ENCODE measurements at regions not wholly inside any gene's neighbourhood (a gene's known extent, or its start where the extent isn't known, plus 50 kb on each side); places are given as distances from the start of the nearest gene placed in this dataset.

DNA sequence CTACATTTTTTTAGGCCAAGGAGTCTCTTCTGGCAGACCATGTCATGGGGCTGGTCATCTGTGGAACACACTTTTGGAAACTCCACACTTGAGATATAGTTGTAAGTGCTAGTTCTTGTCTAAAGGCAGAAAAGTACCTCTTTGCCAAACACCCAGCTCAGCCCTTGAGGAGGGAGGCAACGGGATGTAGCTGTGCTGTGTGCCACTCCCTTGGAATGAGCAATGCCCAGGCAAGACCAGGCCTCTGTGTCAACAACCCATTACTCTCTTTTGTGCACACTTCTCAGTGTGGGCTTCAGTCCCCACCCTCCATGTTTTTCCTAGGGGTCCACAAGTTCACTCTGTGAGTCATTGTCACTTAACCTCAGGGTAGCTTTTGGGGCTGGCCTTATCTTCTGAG is 528.3 kb upstream of the CFAP20DC start:
- no peak for DNase-seq

DNA sequence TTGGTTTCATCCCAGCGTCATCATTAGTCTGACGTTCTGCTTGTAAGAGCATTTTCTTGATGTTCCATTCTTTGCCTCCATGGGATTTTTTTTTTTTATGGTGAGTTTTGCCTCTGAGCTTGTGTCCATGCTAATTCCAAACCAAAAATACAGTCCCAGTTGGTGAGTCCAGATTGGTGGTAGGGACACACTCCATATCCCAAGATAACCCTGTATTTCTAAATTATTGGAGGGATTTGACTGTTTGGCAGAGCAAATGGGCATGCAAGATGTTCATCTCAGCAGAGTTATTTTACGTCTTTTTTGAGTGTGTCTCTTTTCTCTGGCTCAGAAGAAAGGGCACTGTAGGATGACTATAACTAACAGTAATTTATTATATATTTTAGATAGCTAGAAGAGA is 526.8 kb upstream of the CFAP20DC start:
- DNase-seq, result no peak

DNA sequence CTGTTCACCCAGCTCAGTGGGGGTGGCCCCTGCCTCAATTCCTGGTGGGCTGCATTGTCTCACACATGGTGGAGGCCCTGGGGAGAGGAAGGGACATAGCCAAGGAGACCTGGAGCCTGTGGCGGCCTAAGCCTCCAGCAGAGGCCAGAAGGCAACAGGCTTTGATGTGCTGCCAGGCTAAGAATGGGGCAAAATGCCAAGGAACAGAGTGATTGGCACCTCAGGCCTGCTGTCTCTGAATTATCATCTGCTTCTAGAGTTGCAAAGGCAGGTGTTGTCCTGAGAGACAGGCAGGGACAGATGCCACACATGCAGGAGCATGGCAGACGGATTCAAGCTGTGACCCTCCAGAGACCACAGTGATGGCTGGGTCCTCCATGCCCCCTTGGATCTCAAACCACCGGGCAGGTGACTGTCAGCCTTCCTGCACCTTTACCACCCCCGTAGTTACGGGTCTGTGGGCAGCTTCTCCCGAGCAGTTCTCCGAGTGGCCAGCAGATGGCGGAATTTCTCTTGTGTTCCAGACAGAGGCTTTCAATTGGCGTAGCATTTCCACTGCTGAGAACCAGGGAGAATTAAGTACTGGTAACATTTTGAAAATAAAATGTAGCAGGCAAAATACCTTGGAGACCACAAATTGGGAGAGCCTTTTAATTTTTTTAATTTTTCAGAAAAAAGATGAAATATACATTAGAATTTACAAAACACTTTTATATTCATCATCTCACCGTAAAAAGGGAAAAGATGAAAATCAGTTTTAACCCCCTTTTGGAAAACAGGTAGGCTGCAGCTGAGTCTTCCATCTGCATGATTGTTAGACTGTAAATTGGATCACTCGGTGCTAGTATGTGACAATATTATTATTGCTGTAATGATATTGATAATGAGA is 525.5 kb upstream of the CFAP20DC start:
- peak; percentile 85 for DNase-seq

GRCh38 chr3:59573911-59574310 is 524.1 kb upstream of the CFAP20DC start:
- no peak for DNase-seq

DNA sequence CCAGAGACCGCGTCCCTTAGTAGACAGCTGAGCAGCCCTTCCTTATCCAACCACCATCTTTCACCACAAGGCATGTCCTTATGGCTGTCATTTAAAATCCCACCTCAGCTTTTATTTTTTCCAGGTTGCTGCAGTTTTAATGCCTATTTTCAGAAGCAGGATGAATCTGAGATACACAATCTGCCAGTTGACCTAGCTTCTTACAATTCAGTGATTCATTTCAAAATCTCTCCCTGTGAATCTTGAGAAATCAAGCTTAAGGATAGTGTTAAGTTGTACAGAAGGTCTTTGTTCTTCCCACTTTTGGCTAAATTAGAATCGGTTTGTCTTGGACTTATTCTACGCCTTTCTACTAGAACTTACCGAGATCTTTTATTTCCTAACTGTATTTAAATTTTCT is 522.3 kb upstream of the CFAP20DC start:
- DNase-seq, result no peak

DNA sequence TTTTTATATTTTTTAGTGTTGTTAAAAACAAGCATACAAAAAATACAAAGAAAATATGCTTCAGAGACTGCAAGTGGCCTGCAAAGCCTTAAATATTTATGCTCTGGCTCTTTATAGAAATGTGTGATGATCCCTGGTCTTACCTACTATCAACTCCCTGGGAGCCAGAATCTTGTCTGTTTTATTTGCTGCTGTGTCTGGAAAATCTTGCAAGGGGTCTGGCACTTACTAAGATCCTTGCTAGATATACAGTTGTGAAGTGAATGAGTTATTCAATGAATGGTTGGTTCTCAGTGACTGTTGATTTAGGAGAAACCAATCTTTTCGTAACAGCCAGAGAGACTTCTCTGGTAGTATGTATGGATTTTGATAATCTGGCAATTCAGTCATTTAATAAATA is 521.0 kb upstream of the CFAP20DC start:
- DNase-seq, result no peak

GRCh38 chr3:59567661-59568060 is 517.8 kb upstream of the CFAP20DC start:
- DNase-seq, result no peak

GRCh38 chr3:59566481-59566975 is 516.7 kb upstream of the CFAP20DC start:
- DNase-seq, result peak; percentile 40

- DNase-seq, result no peak
Measured at GRCh38 chr3:59565125-59565524, 515.3 kb upstream of the CFAP20DC start.

DNA sequence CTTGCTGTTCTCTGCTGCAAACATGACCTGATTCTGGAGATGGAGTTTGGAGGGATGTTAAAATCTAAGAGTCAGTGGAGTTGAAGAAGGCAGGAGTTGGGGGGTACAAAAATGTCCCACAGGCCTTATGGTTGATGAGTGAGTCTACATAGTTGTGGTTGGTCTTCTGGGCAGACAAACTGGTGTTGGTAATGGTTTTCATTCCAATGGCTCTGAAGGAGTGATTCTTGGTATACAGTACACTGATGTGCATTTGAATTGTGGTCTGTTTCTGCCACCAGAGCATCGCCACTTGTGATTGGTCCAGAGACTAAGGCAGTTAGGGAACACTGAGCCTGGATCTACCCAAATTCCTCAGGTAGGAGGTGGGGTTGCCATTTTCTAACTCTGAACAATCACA is 514.1 kb upstream of the CFAP20DC start:
- DNase-seq, result no peak

- no peak for DNase-seq
Measured at GRCh38 chr3:59563072-59563605, 513.3 kb upstream of the CFAP20DC start.

GRCh38 chr3:59559721-59560435 is 510.1 kb upstream of the CFAP20DC start:
- DNase-seq, result peak; percentile 21

GRCh38 chr3:59558906-59559720 is 509.3 kb upstream of the CFAP20DC start:
- no peak for DNase-seq

DNA sequence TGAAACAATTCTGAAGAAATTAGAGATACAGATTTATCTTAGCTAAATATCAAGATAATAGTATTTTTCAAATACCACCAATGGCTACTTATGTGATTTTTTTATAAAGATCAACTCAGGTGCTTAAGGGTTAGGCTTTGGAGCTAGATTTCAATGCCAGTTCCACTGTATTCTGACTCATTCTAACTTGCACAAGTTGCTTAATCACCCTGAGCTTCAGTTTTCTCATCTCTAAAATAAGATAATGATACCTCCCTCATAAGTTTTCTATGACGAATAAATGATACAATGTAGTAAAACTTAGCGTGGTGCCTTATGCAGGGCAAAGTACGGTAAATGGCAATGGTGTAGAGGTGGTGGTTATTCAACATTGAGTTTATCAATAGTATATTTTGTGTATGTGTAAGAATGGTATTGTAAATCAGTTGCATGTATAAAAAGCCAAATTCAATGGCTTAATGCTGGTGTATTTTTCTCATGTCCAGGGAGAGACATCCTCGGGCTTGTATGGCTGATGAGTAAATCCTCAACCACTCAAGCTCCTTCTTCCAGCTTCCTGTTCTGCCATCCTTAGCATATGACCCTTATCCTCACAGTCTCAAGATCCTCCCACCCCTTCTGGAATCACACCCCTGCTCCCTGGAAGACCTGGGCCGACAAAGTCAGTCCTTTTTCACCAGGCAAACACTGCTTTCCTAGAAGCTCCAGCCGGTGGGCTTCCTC is 505.9 kb upstream of the CFAP20DC start:
- no peak for DNase-seq

DNA sequence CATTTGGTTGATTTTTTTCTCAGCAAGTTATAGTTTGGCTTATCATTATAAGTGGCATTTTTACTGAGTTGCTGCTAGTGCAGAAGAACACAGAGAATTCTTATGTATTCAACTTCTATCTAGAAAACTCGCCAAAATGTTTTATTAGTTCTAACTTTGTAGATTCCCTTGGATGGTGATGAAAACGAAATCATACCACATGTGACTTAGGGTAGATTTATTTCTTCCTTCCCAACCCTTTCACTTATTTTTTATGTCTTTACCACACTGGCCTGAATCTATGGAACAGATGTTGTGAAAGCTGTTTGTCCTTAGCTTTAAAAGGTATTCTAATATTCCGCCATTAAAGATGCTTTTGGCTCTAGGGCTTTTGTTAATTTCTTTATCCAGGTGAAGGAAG is 503.3 kb upstream of the CFAP20DC start:
- no peak for DNase-seq

DNA sequence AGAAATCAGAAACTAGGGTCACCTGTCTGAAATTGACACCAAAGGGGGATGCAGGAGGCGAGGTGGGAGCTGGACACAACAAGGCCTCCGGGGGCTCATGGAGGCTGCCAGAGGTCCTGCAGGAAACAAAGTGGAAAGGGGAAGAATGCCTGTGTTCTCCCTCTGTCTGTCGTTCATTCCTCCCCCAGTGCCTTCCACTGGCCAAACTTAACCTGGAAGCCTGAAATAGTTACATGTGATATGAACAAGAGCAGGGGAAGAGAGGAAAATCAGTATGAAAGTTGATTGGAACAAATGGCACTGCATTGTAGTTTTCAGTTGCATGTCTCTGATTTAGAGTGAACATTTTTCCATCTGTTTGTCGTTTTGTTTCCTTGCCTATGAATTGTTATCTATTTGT is 502.0 kb upstream of the CFAP20DC start:
- DNase-seq, result no peak

GRCh38 chr3:59549962-59550361 is 500.1 kb upstream of the CFAP20DC start:
- DNase-seq, result no peak

- DNase-seq, result no peak
Measured at GRCh38 chr3:59547874-59548273, 498.0 kb upstream of the CFAP20DC start.

DNA sequence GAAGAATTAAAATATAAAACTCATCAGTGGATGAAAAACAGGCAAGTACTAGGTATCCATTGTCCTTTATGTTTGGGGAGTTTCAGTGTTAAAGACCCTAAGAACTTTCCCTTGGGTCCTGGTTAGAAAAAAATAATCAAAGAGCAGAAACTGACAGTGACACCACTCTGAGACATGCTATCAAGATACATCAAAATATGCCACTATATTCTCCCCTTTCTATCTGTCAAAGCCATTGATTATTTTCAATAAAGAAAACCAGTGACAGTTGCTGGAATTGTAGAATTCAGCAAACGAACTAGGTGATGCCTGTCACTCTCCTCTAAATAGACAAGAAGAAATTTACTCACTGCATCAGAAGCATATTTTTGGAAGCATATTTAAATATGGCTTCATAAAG is 496.7 kb upstream of the CFAP20DC start:
- DNase-seq, result no peak

GRCh38 chr3:59545374-59545773 is 495.5 kb upstream of the CFAP20DC start:
- no peak for DNase-seq

DNA sequence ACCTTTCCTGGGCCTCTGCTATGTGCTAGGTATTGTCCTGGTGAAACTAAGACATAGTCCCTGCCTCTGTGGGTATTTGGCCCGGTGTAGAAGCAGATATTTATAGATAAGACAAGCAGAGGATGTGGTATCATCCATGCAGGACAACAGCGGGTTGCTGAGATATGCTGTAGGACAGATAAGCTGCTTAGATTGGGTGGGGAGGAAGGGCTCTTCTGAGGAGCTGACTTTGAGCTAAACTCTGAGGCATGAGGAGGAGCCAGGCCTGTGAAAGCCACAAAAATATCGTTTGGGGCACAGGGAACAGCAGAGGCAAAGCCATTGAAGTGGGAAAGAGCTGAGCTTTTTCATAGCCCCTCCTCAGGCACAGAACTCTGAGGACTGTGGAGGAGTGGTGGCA is 492.5 kb upstream of the CFAP20DC start:
- no peak for DNase-seq

DNA sequence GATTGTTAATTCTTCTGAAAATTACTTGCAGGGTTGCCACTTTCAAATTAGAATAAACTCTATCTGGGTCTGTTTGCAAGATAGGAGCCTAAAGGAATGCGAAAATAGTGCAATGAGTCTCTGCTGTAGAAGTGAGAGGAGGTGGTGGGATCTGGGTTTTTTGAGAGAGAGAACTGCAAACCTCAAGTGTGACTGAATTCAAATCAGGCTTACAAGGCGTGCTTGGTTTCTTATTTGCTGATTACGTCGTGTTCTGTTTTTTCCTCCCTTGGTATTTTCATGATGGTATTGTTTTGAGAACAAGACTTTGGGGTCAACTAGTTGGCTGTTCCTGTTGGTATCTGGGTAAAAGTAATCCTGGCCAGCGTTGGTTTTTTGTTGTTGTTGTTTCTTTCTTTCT is 490.9 kb upstream of the CFAP20DC start:
- DNase-seq, result no peak
